IMR-90 (cell line): ENCODE measurements at regions not wholly inside any gene's neighbourhood (a gene's known extent, or its start where the extent isn't known, plus 50 kb on each side); places are given as distances from the start of the nearest gene placed in this dataset.

Experiments used
- ATAC-seq: fragments of 200-7000 bp; cut with Tn5 transposase; 2 replicates; pipeline ENCODE4 v1.9.1; 2020; ENCODE audit warnings: low read depth, mild to moderate bottlenecking, moderate library complexity
- BruUV-seq: library from RNA; stranded (reverse); fragments of 400-500 nt; replicated peaks from 2 replicates; lab custom pipeline; 2021; lab: Mats Ljungman, UMichigan
- CTCF ChIA-PET: fragments of 300-600 bp; formaldehyde crosslinking; extraction: SDS; loops from one replicate; lab custom pipeline; 2021; ENCODE audit warnings: antibody characterized with exemption; lab: Yijun Ruan, JAX
- POLR2A ChIA-PET: fragments of 300-600 bp; sonication (Branson Sonifier 250); formaldehyde crosslinking; loops from one replicate; lab custom pipeline; 2022; ENCODE audit warnings: antibody characterized with exemption; ENCODE audit not compliant: unreplicated experiment; lab: Charles Lee
- DNase-seq: peaks from one replicate; pipeline ENCODE4 v3.0.0; 2013
- H2AFZ ChIP-seq: replicated peaks from 2 replicates; pipeline ENCODE3; 2013; ENCODE audit warnings: low read length, mild to moderate bottlenecking; ENCODE audit not compliant: poor library complexity
- H2AK5ac ChIP-seq: 2 replicates; pipeline ENCODE4 v1.6.1; 2013; ENCODE audit warnings: low read depth, low read length, inconsistent platforms
- H2AK9ac ChIP-seq: replicated peaks from 2 replicates; pipeline ENCODE3; 2013; ENCODE audit warnings: mild to moderate bottlenecking, low read depth, low read length, moderate library complexity; ENCODE audit not compliant: poor library complexity
- H2BK120ac ChIP-seq: 2 replicates; pipeline ENCODE4 v1.6.1; 2013; ENCODE audit warnings: low read depth, low read length, inconsistent platforms
- H2BK15ac ChIP-seq: 3 replicates; pipeline ENCODE4 v1.6.1; 2013; ENCODE audit warnings: low read depth, low read length, inconsistent platforms
- H2BK20ac ChIP-seq: 2 replicates; pipeline ENCODE4 v1.6.1; 2013; ENCODE audit warnings: low read depth, mild to moderate bottlenecking, inconsistent platforms, low read length, moderate library complexity
- H2BK5ac ChIP-seq: 2 replicates; pipeline ENCODE4 v1.6.1; 2013; ENCODE audit warnings: mild to moderate bottlenecking, low read depth, low read length, inconsistent platforms; ENCODE audit not compliant: poor library complexity, severe bottlenecking
- H3K14ac ChIP-seq: replicated peaks from 2 replicates; pipeline ENCODE4 v1.6.1; 2013; ENCODE audit warnings: low read depth, low read length, inconsistent platforms
- H3K18ac ChIP-seq: 2 replicates; pipeline ENCODE4 v1.6.1; 2013; ENCODE audit warnings: low read depth, low read length, control low read depth
- H3K23ac ChIP-seq: 2 replicates; pipeline ENCODE4 v1.6.1; 2013; ENCODE audit warnings: low read depth, low read length, inconsistent platforms
- H3K27ac ChIP-seq: 2 replicates; pipeline ENCODE4 v1.5.1; 2013; ENCODE audit warnings: mild to moderate bottlenecking, control low read depth, low read length; ENCODE audit not compliant: insufficient read depth
- H3K27me3 ChIP-seq: 2 replicates; pipeline ENCODE4 v1.6.1; 2013; ENCODE audit warnings: low read length; ENCODE audit not compliant: control insufficient read depth, insufficient read depth
- H3K36me3 ChIP-seq: 2 replicates; pipeline ENCODE4 v1.6.1; 2013; ENCODE audit warnings: low read length, mixed read lengths; ENCODE audit not compliant: control insufficient read depth, insufficient read depth
- H3K4ac ChIP-seq: 2 replicates; pipeline ENCODE4 v1.6.1; 2013; ENCODE audit warnings: low read depth, low read length, inconsistent platforms
- H3K4me1 ChIP-seq: 2 replicates; pipeline ENCODE4 v1.6.1; 2013; ENCODE audit warnings: low read length, mixed read lengths; ENCODE audit not compliant: control insufficient read depth, insufficient read depth
- H3K4me2 ChIP-seq: 2 replicates; pipeline ENCODE4 v1.6.1; 2013; ENCODE audit warnings: low read depth, mild to moderate bottlenecking, control low read depth, low read length, moderate library complexity
- H3K4me3 ChIP-seq: 2 replicates; pipeline ENCODE4 v1.5.1; 2013; ENCODE audit warnings: low read depth, mild to moderate bottlenecking, control low read depth, low read length, moderate library complexity; ENCODE audit not compliant: insufficient read depth
- H3K56ac ChIP-seq: 2 replicates; pipeline ENCODE4 v1.6.1; 2013; ENCODE audit warnings: low read length, inconsistent platforms; ENCODE audit not compliant: insufficient read depth; ENCODE audit errors: extremely low read depth
- H3K79me1 ChIP-seq, 2 experiments: 2 replicates each; pipeline ENCODE4 v1.6.1; 2013; ENCODE audit warnings: low read length in 2 of 2, inconsistent platforms in 1 of 2, low read depth in 1 of 2
- H3K9ac ChIP-seq: 2 replicates; pipeline ENCODE4 v1.6.1; 2013; ENCODE audit warnings: low read depth, low read length, control low read depth
- H3K9me1 ChIP-seq: 2 replicates; pipeline ENCODE4 v1.6.1; 2013; ENCODE audit warnings: low read length, inconsistent platforms; ENCODE audit not compliant: insufficient read depth
- H3K9me3 ChIP-seq: 2 replicates; pipeline ENCODE4 v1.6.1; 2013; ENCODE audit warnings: low read length; ENCODE audit not compliant: control insufficient read depth, insufficient read depth
- H4K20me1 ChIP-seq: 2 replicates; pipeline ENCODE4 v1.6.1; 2013; ENCODE audit warnings: low read length, inconsistent platforms; ENCODE audit not compliant: insufficient read depth
- H4K5ac ChIP-seq: 2 replicates; pipeline ENCODE4 v1.6.1; 2013; ENCODE audit warnings: mild to moderate bottlenecking, low read depth, low read length, control low read depth
- H4K8ac ChIP-seq, 2 experiments: 2 replicates each; pipeline ENCODE4 v1.6.1; 2013; ENCODE audit warnings: low read depth in 2 of 2, low read length in 2 of 2, control low read depth in 1 of 2, inconsistent platforms in 1 of 2
- H4K91ac ChIP-seq: 2 replicates; pipeline ENCODE4 v1.6.1; 2013; ENCODE audit warnings: low read depth, low read length, inconsistent platforms; ENCODE audit not compliant: insufficient read depth
- RAD21 ChIP-seq: IDR thresholded peaks from 2 replicates; pipeline ENCODE4 v1.6.1; 2012; ENCODE audit warnings: low read length, improper control_type of control experiment
- RFX5 ChIP-seq: IDR thresholded peaks from 2 replicates; pipeline ENCODE4 v1.8.0; 2012; ENCODE audit warnings: low read depth, mild to moderate bottlenecking, low read length, moderate library complexity
- WGBS, 2 experiments: methylation state at CpG; one replicate each; pipeline versions ENCODE4 v1.1.5 to v1.1.7; 2013; ENCODE audit warnings: missing lambda C conversion rate in 2 of 2; ENCODE audit not compliant: insufficient read length in 1 of 2; ENCODE audit errors: extremely low coverage in 2 of 2; 5-methylcytosine and 5-hydroxymethylcytosine counted together
- dilution Hi-C: fragments of 300-500 bp; cut with HindIII; formaldehyde crosslinking; loops from one replicate; pipeline ENCODE4 v1.14.3; 2018; ENCODE audit warnings: low sequenced_read_pairs; ENCODE audit not compliant: unreplicated experiment
- in situ Hi-C: fragments of 300-500 bp; cut with MboI; formaldehyde crosslinking; loops from 3 replicates; pipeline ENCODE4 v1.14.3; 2019; ENCODE audit warnings: low sequenced_read_pairs, inconsistent platforms, mixed read lengths
- intact Hi-C: fragments of 100-400 bp; cut with micrococcal nuclease; formaldehyde crosslinking; loops from 2 replicates; pipeline ENCODE4 v1.10.0; 2022
- TF ChIP-seq, protein P1 (sequence below): conservative IDR thresholded peaks from 2 replicates; pipeline ENCODE4 v1.5.1; 2012; ENCODE audit warnings: mild to moderate bottlenecking, low read depth, low read length, improper control_type of control experiment

GRCh38 chr9:106616851-106617345 lies 246.1 kb upstream of the ZNF462 start:
- Histone ChIP-seq H3K4ac (no peak overlapping the region), H2BK120ac (no peak overlapping the region), H2BK5ac (no peak overlapping the region), H2AK5ac (no peak overlapping the region), H2BK15ac (no peak overlapping the region), H2BK20ac (no peak overlapping the region), H3K79me1 (no peaks in the 10 kb centered on the region), H4K20me1 (no peaks in the 10 kb centered on the region), H3K14ac (no peak overlapping the region), H3K36me3 (no peaks in the 10 kb centered on the region), H4K91ac (no peak overlapping the region), H3K23ac (no peak overlapping the region), H3K4me3 (no peak overlapping the region), H3K18ac (no peak overlapping the region), H4K5ac (no peak overlapping the region), H3K4me2 (no peak overlapping the region), H3K27ac (no peak overlapping the region), H3K56ac (no peak overlapping the region), H3K9me1 (no peaks in the 10 kb centered on the region), H2AK9ac (no peak overlapping the region), H2AFZ (no peak overlapping the region), H3K4me1 (no peaks in the 10 kb centered on the region), H3K9me3 (peaks cover 4% of the 10 kb centered on the region; the same call in 1 of the 2 replicates), H3K9ac (no peak overlapping the region), H4K8ac (no peak overlapping the region), H3K27me3 (no peaks in the 10 kb centered on the region)
- no TSS peak for BruUV-seq
- dilution Hi-C loops = no loop called here
- no peak for DNase-seq
- CTCF ChIA-PET = no interaction called here
- no peak for ATAC-seq
- intact Hi-C loops = no loop called here
- no peak for TF ChIP-seq RFX5
- no peak for TF ChIP-seq RAD21
- TF ChIP-seq, protein P1, sequence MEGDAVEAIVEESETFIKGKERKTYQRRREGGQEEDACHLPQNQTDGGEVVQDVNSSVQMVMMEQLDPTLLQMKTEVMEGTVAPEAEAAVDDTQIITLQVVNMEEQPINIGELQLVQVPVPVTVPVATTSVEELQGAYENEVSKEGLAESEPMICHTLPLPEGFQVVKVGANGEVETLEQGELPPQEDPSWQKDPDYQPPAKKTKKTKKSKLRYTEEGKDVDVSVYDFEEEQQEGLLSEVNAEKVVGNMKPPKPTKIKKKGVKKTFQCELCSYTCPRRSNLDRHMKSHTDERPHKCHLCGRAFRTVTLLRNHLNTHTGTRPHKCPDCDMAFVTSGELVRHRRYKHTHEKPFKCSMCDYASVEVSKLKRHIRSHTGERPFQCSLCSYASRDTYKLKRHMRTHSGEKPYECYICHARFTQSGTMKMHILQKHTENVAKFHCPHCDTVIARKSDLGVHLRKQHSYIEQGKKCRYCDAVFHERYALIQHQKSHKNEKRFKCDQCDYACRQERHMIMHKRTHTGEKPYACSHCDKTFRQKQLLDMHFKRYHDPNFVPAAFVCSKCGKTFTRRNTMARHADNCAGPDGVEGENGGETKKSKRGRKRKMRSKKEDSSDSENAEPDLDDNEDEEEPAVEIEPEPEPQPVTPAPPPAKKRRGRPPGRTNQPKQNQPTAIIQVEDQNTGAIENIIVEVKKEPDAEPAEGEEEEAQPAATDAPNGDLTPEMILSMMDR = no peak
- WGBS, 2 experiments = no CpG with 5 or more reads among the region's 7 CpGs
- in situ Hi-C loops = no loop called here
- POLR2A ChIA-PET = no interaction called here
